ENCODE measurements at regions not wholly inside any gene's neighbourhood (a gene's known extent, or its start where the extent isn't known, plus 50 kb on each side); places are given as distances from the start of the nearest gene placed in this dataset.

DNA sequence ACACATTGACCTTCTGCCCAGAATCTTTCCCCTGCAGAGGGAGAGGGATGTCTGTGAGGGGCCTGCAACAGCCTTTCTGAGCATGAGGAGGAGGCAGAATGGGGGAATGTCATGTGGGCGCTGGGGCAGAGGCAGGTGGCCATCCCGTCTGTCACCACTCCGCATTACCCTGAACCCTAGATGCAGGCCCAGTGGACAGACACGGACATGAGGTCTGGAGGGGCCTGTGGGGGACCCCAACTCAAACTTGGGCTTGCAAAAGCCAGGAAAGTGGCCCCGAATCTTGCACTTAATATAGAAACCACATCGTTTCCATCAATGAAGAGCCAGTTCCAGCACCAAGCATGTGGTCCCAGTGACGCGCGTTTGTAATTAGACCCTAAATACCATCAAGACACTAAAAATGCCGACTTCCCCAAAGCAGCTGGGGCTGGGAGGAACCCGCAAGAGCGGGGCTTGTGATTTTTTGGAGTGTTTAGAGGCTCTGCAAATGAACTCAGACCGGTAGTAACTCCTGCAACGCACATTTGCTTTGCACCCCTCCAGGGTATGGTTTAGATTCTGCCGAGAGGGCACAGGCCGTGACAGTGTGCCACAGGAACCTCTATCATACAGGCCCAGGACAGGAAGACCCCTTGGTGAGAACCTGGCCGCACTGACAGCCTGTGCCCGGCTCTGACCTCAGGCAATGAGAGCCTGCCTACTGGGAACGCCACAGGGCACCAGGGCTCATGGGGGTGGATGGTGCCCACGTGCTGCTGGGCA lies 109.3 kb downstream of the CTTN start:
- H4K91ac ChIP-seq (ENCODE audit: insufficient read length, low read depth, low read length) = no peak overlapping the region
- Mint-ChIP-seq H3K4me3 (no peak overlapping the region), H3K27ac (no peak overlapping the region; a peak in 1 of 7 replicates), H3K27me3 (ENCODE audit: low read depth) (peaks cover 5% of the 10 kb centered on the region; the same call in 1 of the 2 replicates), H3K4me1 (peaks cover 18 to 36% of the 10 kb centered on the region in 2 experiments), H3K9me3 (peaks cover 5 to 8% of the 10 kb centered on the region in 2 experiments; a peak in 4 of 5 replicates), H3K36me3 (ENCODE audit: insufficient read depth in 1 of 3, low read depth in 3 of 3) (peaks cover under 1 to 5% (median 3%) of the 10 kb centered on the region in 3 experiments; a peak in 6 of 7 replicates)
- no peak overlapping the region for H3T11ph ChIP-seq (ENCODE audit: low read length)
- H3K79me2 ChIP-seq (ENCODE audit: insufficient read depth, low read length) = no peaks in the 10 kb centered on the region; the same call in 1 of the 2 replicates
- H3K9ac ChIP-seq (ENCODE audit: extremely low read depth, insufficient read length, low read length) = no peak overlapping the region
- no peak overlapping the region for H2BK15ac ChIP-seq (ENCODE audit: low read depth, low read length)
- no peaks in the 10 kb centered on the region for H4K20me1 ChIP-seq (ENCODE audit: control insufficient read depth, insufficient read depth, insufficient read length)
- H3K23ac ChIP-seq (ENCODE audit: insufficient read length, low read depth, low read length) = no peak overlapping the region
- no peak overlapping the region for H4K5ac ChIP-seq (ENCODE audit: insufficient read length, low read depth, low read length)
- peaks cover 2% of the 10 kb centered on the region; the same call in 1 of the 2 replicates for H3K4me1 ChIP-seq (ENCODE audit: insufficient read depth, low read length)
- no peak overlapping the region for H3K56ac ChIP-seq (ENCODE audit: insufficient read length, low read depth, low read length)
- DNase-seq = no peak
- H2AK5ac ChIP-seq (ENCODE audit: insufficient read length, low read length) = no peak overlapping the region
- H2BK120ac ChIP-seq (ENCODE audit: low read depth, low read length, poor library complexity, severe bottlenecking) = no peak overlapping the region
- peak overlapping the region; percentile 24 for H3K14ac ChIP-seq (ENCODE audit: insufficient read depth, low read length)
- H2BK5ac ChIP-seq (ENCODE audit: insufficient read length, low read length) = no peak overlapping the region
- no CpG with 5 or more reads among the region's 20 CpGs for WGBS (ENCODE audit: extremely low coverage, insufficient read length, low lambda C conversion rate)
- no peak overlapping the region for H3K27ac ChIP-seq (ENCODE audit: insufficient read length, low read depth, low read length)
- H3K18ac ChIP-seq (ENCODE audit: insufficient read length, low read depth, low read length) = no peak overlapping the region
- H2BK20ac ChIP-seq (ENCODE audit: low read depth, low read length, poor library complexity, severe bottlenecking) = no peak overlapping the region
- no peaks in the 10 kb centered on the region for H3K9me3 ChIP-seq (ENCODE audit: control insufficient read depth, low read depth, low read length)
- no peaks in the 10 kb centered on the region for H3K79me1 ChIP-seq (ENCODE audit: insufficient read depth, low read depth, low read length, poor library complexity, severe bottlenecking)
- TF ChIP-seq CTCF (conservative IDR thresholded peaks at IDR 0.05) = no peak
- no peak overlapping the region for H2AFZ ChIP-seq (ENCODE audit: low read length)
- no peak overlapping the region for H3K4me2 ChIP-seq (ENCODE audit: insufficient read depth, insufficient read length, low read length)
- H3K4ac ChIP-seq (ENCODE audit: low read depth, low read length) = no peak overlapping the region
- no peak overlapping the region for H2BK12ac ChIP-seq (ENCODE audit: insufficient read length, low read depth, low read length)
- no peaks in the 10 kb centered on the region for H3K27me3 ChIP-seq (ENCODE audit: insufficient read depth, low read length)
- H3K23me2 ChIP-seq (ENCODE audit: insufficient read length, low read depth, low read length, poor library complexity, severe bottlenecking) = no peaks in the 10 kb centered on the region
- no peak overlapping the region for H4K8ac ChIP-seq (replicated peaks; ENCODE audit: insufficient read length, low read depth, low read length)
